ENCODE measurements at regions not wholly inside any gene's neighbourhood (a gene's known extent, or its start where the extent isn't known, plus 50 kb on each side); places are given as distances from the start of the nearest gene placed in this dataset.

DNA sequence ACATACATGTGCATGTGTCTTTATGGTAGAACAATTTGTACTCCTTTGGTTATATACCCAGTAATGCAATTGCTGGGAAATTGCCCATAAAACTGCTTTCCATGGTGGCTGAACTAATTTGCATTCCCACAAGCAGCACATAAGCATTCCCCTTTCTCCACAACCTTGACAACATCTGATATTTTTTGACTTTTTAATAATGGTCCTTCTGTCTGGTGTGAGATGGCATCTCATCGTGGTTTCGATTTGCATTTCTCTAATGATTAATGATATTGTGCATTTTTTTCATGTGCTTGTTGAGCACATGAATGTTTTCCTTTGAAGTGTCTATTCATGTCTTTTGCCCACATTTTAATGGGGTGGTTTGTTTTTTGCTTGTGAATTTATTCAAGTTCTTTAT is 166.0 kb downstream of the TMEM47 start:
- H3K4me1 Mint-ChIP-seq, result no peaks in the 10 kb centered on the region
- Histone ChIP-seq H3K36me3 (ENCODE audit: control insufficient read depth, insufficient read depth, low read length) (no peaks in the 10 kb centered on the region), H3K27ac (ENCODE audit: low read length) (no peak overlapping the region), H3K27me3 (ENCODE audit: control insufficient read depth, insufficient read depth, low read length) (no peaks in the 10 kb centered on the region), H3K4me1 (ENCODE audit: control insufficient read depth, insufficient read depth, low read length) (no peaks in the 10 kb centered on the region), H3K4me3 (ENCODE audit: low read length) (no peak overlapping the region), H3K9me3 (ENCODE audit: control insufficient read depth, insufficient read depth, low read length) (no peaks in the 10 kb centered on the region)
- no peak for ATAC-seq
- DNase-seq, result no peak
- H3K27ac Mint-ChIP-seq, result no peak overlapping the region
- no peaks in the 10 kb centered on the region for H3K27me3 Mint-ChIP-seq (ENCODE audit: low read depth in 2 of 2)
- peaks cover 2% of the 10 kb centered on the region in 2 donors for H3K9me3 Mint-ChIP-seq
- no CpG with 5 or more reads among the region's 2 CpGs for WGBS (ENCODE audit: insufficient coverage)
- H3K36me3 Mint-ChIP-seq, result peaks cover 10% of the 10 kb centered on the region
- no peak overlapping the region for H3K4me3 Mint-ChIP-seq
- TF ChIP-seq, protein P1, sequence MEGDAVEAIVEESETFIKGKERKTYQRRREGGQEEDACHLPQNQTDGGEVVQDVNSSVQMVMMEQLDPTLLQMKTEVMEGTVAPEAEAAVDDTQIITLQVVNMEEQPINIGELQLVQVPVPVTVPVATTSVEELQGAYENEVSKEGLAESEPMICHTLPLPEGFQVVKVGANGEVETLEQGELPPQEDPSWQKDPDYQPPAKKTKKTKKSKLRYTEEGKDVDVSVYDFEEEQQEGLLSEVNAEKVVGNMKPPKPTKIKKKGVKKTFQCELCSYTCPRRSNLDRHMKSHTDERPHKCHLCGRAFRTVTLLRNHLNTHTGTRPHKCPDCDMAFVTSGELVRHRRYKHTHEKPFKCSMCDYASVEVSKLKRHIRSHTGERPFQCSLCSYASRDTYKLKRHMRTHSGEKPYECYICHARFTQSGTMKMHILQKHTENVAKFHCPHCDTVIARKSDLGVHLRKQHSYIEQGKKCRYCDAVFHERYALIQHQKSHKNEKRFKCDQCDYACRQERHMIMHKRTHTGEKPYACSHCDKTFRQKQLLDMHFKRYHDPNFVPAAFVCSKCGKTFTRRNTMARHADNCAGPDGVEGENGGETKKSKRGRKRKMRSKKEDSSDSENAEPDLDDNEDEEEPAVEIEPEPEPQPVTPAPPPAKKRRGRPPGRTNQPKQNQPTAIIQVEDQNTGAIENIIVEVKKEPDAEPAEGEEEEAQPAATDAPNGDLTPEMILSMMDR (IDR thresholded peaks at IDR 0.05), result no peak
- intact Hi-C loops (cut with micrococcal nuclease), result no loop called here

DNA sequence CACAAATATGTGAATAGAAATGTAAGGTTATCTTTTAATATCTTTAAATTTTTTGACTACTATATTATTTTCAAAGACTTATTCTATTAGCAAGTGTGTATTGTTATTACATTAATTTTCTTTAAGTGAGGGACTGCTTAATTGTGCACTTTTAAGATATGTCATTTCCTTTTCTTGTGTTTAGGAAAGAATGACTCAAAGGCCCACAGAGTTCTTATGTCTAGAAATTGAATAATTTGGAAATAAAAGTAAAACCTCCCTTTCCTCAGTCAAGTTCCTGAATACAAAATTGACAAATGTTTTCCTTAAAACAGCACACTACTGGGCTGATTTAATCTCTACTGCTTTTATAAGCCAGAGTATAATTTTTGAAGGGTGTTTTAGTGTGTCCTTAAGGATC is 169.7 kb downstream of the TMEM47 start:
- ATAC-seq (no peak), DNase-seq (no peak)
- Histone ChIP-seq H3K4me3 (ENCODE audit: low read length) (no peak overlapping the region), H3K9me3 (ENCODE audit: control insufficient read depth, insufficient read depth, low read length) (peaks cover 4% of the 10 kb centered on the region), H3K36me3 (ENCODE audit: control insufficient read depth, insufficient read depth, low read length) (no peaks in the 10 kb centered on the region), H3K27ac (ENCODE audit: low read length) (no peak overlapping the region), H3K27me3 (ENCODE audit: control insufficient read depth, insufficient read depth, low read length) (no peaks in the 10 kb centered on the region), H3K4me1 (ENCODE audit: control insufficient read depth, insufficient read depth, low read length) (no peaks in the 10 kb centered on the region)
- Mint-ChIP-seq H3K9me3 (peaks cover 4 to 7% of the 10 kb centered on the region in 2 donors), H3K27me3 (ENCODE audit: low read depth in 2 of 2) (no peaks in the 10 kb centered on the region), H3K4me3 (no peak overlapping the region), H3K27ac (no peak overlapping the region), H3K36me3 (no peaks in the 10 kb centered on the region), H3K4me1 (no peaks in the 10 kb centered on the region)
- intact Hi-C loops (cut with micrococcal nuclease), result no loop called here
- TF ChIP-seq, protein P1 (IDR thresholded peaks at IDR 0.05), result no peak

DNA sequence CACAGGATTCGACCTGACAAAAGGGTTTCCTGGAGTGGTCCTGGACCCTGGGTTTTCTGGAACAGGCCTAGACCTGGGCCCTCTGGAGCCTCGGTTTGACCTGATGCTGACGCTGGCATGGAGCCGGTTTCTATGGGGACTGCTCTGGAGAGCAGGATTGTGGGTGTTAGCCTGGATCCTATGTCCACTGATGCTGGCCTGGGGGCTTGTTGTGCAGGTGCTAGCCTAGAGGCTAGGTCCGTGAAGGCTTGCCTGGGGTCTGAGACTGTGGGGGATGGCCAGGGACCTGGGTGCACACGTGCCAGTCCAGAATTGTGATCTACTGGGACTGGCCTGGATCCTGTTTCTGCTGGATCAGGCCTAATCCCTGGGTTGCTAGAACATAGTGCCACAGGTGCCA is 173.1 kb downstream of the TMEM47 start:
- Mint-ChIP-seq H3K4me3 (no peak overlapping the region), H3K27ac (no peak overlapping the region), H3K27me3 (ENCODE audit: low read depth in 2 of 2) (no peaks in the 10 kb centered on the region), H3K9me3 (peaks cover 4 to 9% of the 10 kb centered on the region in 2 donors), H3K36me3 (no peaks in the 10 kb centered on the region), H3K4me1 (no peaks in the 10 kb centered on the region)
- WGBS (ENCODE audit: insufficient coverage), result 86% methylated on average over 6 of the region's 6 CpGs
- Histone ChIP-seq H3K27ac (ENCODE audit: low read length) (no peak overlapping the region), H3K4me1 (ENCODE audit: control insufficient read depth, insufficient read depth, low read length) (no peaks in the 10 kb centered on the region), H3K9me3 (ENCODE audit: control insufficient read depth, insufficient read depth, low read length) (peaks cover 4% of the 10 kb centered on the region), H3K27me3 (ENCODE audit: control insufficient read depth, insufficient read depth, low read length) (no peaks in the 10 kb centered on the region), H3K36me3 (ENCODE audit: control insufficient read depth, insufficient read depth, low read length) (no peaks in the 10 kb centered on the region), H3K4me3 (ENCODE audit: low read length) (no peak overlapping the region)
- intact Hi-C loops (cut with micrococcal nuclease), result no loop called here
- no peak for ATAC-seq
- TF ChIP-seq, protein P1 (IDR thresholded peaks at IDR 0.05), result no peak
- DNase-seq, result no peak

DNA sequence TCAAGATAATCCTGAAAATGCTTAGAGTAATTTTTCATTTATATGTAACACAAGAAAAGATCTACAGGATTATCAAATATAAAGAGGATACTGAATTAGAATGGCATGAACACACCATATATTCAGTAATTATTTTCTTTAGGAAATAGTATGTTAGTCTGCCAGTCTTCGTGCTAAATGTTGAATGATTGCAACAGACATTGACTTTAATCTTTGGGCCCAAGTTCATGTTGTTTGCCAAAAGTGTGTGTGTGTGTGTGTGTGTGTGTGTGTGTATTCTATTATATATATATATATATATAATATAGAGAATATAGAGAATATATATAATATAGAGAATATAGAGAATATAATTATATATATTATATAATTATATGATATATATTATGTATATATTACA is 186.6 kb downstream of the TMEM47 start:
- DNase-seq, result no peak
- no peaks in the 10 kb centered on the region for H3K9me3 ChIP-seq (ENCODE audit: control insufficient read depth, insufficient read depth, low read length)
- H3K27ac Mint-ChIP-seq, result no peak overlapping the region
- H3K27me3 Mint-ChIP-seq (ENCODE audit: low read depth in 2 of 2), result no peaks in the 10 kb centered on the region
- TF ChIP-seq, protein P1 (IDR thresholded peaks at IDR 0.05), result no peak
- ATAC-seq, result no peak
- WGBS (ENCODE audit: insufficient coverage), result no CpG with 5 or more reads among the region's 1 CpG
- no peak overlapping the region for H3K4me3 ChIP-seq (ENCODE audit: low read length)
- H3K27me3 ChIP-seq (ENCODE audit: control insufficient read depth, insufficient read depth, low read length), result no peaks in the 10 kb centered on the region
- no peaks in the 10 kb centered on the region for H3K36me3 Mint-ChIP-seq
- H3K9me3 Mint-ChIP-seq, result peaks cover under 1 to 2% of the 10 kb centered on the region in 2 donors
- intact Hi-C loops (cut with micrococcal nuclease), result no loop called here
- H3K27ac ChIP-seq (ENCODE audit: low read length), result no peak overlapping the region
- H3K36me3 ChIP-seq (ENCODE audit: control insufficient read depth, insufficient read depth, low read length), result no peaks in the 10 kb centered on the region
- H3K4me1 Mint-ChIP-seq, result no peaks in the 10 kb centered on the region
- no peaks in the 10 kb centered on the region for H3K4me1 ChIP-seq (ENCODE audit: control insufficient read depth, insufficient read depth, low read length)
- no peak overlapping the region for H3K4me3 Mint-ChIP-seq

Measured in natural killer cell (primary cell).